H1 (cell line): ENCODE measurements at regions not wholly inside any gene's neighbourhood (a gene's known extent, or its start where the extent isn't known, plus 50 kb on each side); places are given as distances from the start of the nearest gene placed in this dataset.

ENCODE experiments used
- CBX8 ChIP-seq: fragments of 300-800, 300-1000 bp; sonication (generic); IDR thresholded peaks from 2 replicates; pipeline ENCODE4 v1.7.1; 2016; ENCODE audit warnings: low read depth, low read length, borderline replicate concordance
- E2F6 ChIP-seq: IDR thresholded peaks from 2 replicates; pipeline ENCODE4 v1.6.1; 2012; ENCODE audit warnings: inconsistent platforms
- HDAC6 ChIP-seq: IDR thresholded peaks from one replicate; pipeline ENCODE4 v1.7.1; 2012; ENCODE audit warnings: low read depth, mild to moderate bottlenecking, inconsistent platforms, low read length, moderate library complexity
- RAD21 ChIP-seq, 2 experiments: IDR thresholded peaks in 1 of 2; conservative IDR thresholded peaks in 1 of 2; 2 replicates each; pipeline ENCODE4 v1.6.1; 2011; ENCODE audit warnings: low read depth in 2 of 2, low read length in 2 of 2, improper control_type of control experiment in 1 of 2, inconsistent platforms in 1 of 2, mild to moderate bottlenecking in 1 of 2, moderate library complexity in 1 of 2
- SIN3A ChIP-seq, 2 experiments: IDR thresholded peaks in 1 of 2; conservative IDR thresholded peaks in 1 of 2; 2 replicates each; pipeline ENCODE4 v1.6.1; 2011 to 2012; ENCODE audit warnings: low read length in 2 of 2, improper control_type of control experiment in 1 of 2, low read depth in 1 of 2, mild to moderate bottlenecking in 1 of 2
- SP2 ChIP-seq: IDR thresholded peaks from 2 replicates; pipeline ENCODE4 v1.6.1; 2012; ENCODE audit warnings: mild to moderate bottlenecking, low read length, inconsistent platforms
- TCF12 ChIP-seq: IDR thresholded peaks from 2 replicates; pipeline ENCODE4 v1.6.1; 2011; ENCODE audit warnings: low read depth, mild to moderate bottlenecking, low read length
- TEAD4 ChIP-seq: IDR thresholded peaks from 2 replicates; pipeline ENCODE4 v1.6.1; 2012; ENCODE audit warnings: low read depth, low read length, inconsistent platforms, mixed read lengths

- TF ChIP-seq E2F6 (no peak), RAD21 (IDR thresholded peaks at IDR 0.05 in 1 of 2, conservative IDR thresholded peaks at IDR 0.05 in 1 of 2; ENCODE audit: low read depth in 2 of 2, low read length in 2 of 2) (peak; percentile 98 to 99), CBX8 (no peak), TCF12 (no peak), SP2 (no peak), SIN3A (conservative IDR thresholded peaks at IDR 0.05 in 1 of 2, IDR thresholded peaks at IDR 0.05 in 1 of 2; ENCODE audit: low read depth in 1 of 2, low read length in 2 of 2) (0 out of 4 replicates have a peak, but pooled peaks of 1 of the 2 experiments have one; percentile 29), TEAD4 (peak; percentile 35; the same call in 1 of the 2 replicates), HDAC6 (no peak)
Measured at GRCh38 chr2:67840460-67841068, 222.2 kb downstream of the C1D start (continued).
